GM23248 (cell line): ENCODE measurements at regions not wholly inside any gene's neighbourhood (a gene's known extent, or its start where the extent isn't known, plus 50 kb on each side); places are given as distances from the start of the nearest gene placed in this dataset.

Experiments used
- DNase-seq: peaks from one replicate; pipeline ENCODE4 v3.0.0-alpha.2; 2015
- H2AFZ ChIP-seq: fragments of 200-600 bp; sonication (generic); 2 replicates; pipeline ENCODE4 v1.6.1; 2016; ENCODE audit warnings: antibody characterized with exemption
- H3F3A ChIP-seq: fragments of 200-600 bp; sonication (generic); 2 replicates; pipeline ENCODE4 v1.6.1; 2016; ENCODE audit warnings: mild to moderate bottlenecking, antibody characterized with exemption, mixed run types; ENCODE audit not compliant: insufficient read depth
- H3K27ac ChIP-seq: fragments of 200-600 bp; sonication (generic); 2 replicates; pipeline ENCODE4 v1.5.1; 2016; ENCODE audit warnings: mild to moderate bottlenecking
- H3K27me3 ChIP-seq: fragments of 200-600 bp; sonication (generic); replicated peaks from 2 replicates; pipeline ENCODE4 v1.6.1; 2016; ENCODE audit warnings: mild to moderate bottlenecking; ENCODE audit not compliant: insufficient read depth
- H3K36me3 ChIP-seq: fragments of 200-600 bp; sonication (generic); 2 replicates; pipeline ENCODE4 v1.6.1; 2016; ENCODE audit warnings: low read depth, mild to moderate bottlenecking
- H3K4me1 ChIP-seq: fragments of 200-600 bp; sonication (generic); 2 replicates; pipeline ENCODE4 v1.6.1; 2016; ENCODE audit warnings: mild to moderate bottlenecking; ENCODE audit not compliant: insufficient read depth
- H3K4me2 ChIP-seq: fragments of 200-600 bp; sonication (generic); one replicate; pipeline ENCODE4 v1.6.1; 2016; ENCODE audit warnings: mild to moderate bottlenecking; ENCODE audit not compliant: unreplicated experiment
- H3K4me3 ChIP-seq: fragments of 200-600 bp; sonication (generic); 2 replicates; pipeline ENCODE4 v1.5.1; 2016; ENCODE audit warnings: mild to moderate bottlenecking
- H3K79me2 ChIP-seq: fragments of 200-600 bp; sonication (generic); 2 replicates; pipeline ENCODE4 v1.6.1; 2016; ENCODE audit warnings: mild to moderate bottlenecking; ENCODE audit not compliant: insufficient read depth
- H3K9ac ChIP-seq: fragments of 200-600 bp; sonication (generic); 2 replicates; pipeline ENCODE4 v1.6.1; 2016; ENCODE audit warnings: mild to moderate bottlenecking
- H3K9me2 ChIP-seq: fragments of 200-600 bp; sonication (generic); 2 replicates; pipeline ENCODE4 v1.6.1; 2016; ENCODE audit warnings: mixed run types, mild to moderate bottlenecking, moderate library complexity; ENCODE audit not compliant: insufficient read depth
- H3K9me3 ChIP-seq: fragments of 200-600 bp; sonication (generic); one replicate; pipeline ENCODE4 v1.6.1; 2017; ENCODE audit warnings: low read depth
- H4K20me1 ChIP-seq: fragments of 200-600 bp; sonication (generic); 2 replicates; pipeline ENCODE4 v1.6.0; 2016; ENCODE audit not compliant: insufficient read depth
- EZH2 ChIP-seq: fragments of 200-600 bp; sonication (generic); IDR thresholded peaks from 2 replicates; pipeline ENCODE4 v1.6.1; 2018; ENCODE audit warnings: antibody characterized with exemption, mild to moderate bottlenecking; ENCODE audit not compliant: insufficient read depth, poor library complexity, severe bottlenecking
- EZH2phosphoT487 ChIP-seq: fragments of 200-600 bp; sonication (generic); IDR thresholded peaks from 2 replicates; pipeline ENCODE4 v1.6.1; 2018; ENCODE audit warnings: antibody characterized with exemption, moderate library complexity, mild to moderate bottlenecking, low read depth; ENCODE audit not compliant: insufficient read depth
- WGBS, 2 experiments: methylation state at CpG; one replicate each; pipeline ENCODE4 v1.1.6; 2015 to 2017; ENCODE audit warnings: low lambda C conversion rate in 2 of 2, low coverage in 1 of 2; ENCODE audit errors: missing lambda C conversion rate in 2 of 2; 5-methylcytosine and 5-hydroxymethylcytosine counted together
- in situ Hi-C: fragments of 300-500 bp; cut with MboI; formaldehyde crosslinking; loops from 2 replicates; pipeline ENCODE4 v1.15.0; 2020

DNA sequence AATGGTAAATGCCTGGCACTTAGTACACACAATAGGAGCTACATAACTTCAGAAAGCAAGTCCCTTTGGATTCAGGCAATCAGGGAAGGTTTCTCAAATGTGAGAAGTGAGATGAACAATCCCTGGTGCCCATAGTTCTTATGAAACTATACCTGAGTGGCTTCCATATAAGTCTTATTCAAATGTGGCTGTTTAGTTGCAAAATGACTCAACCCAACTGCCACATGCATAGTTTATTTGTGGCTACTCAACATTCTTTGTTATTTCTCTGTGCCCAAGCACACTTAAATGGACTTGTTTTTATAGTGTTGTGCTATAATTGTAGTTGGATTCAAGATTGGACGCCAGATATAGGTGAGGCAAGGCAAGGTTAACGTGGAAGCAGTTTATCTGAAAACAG, 93.7 kb upstream of the ATXN1 start:
- Histone ChIP-seq H3K4me3 (no peak overlapping the region), H3K4me2 (no peak overlapping the region), H3K9me3 (no peaks in the 10 kb centered on the region), H3K9ac (no peak overlapping the region), H3K27me3 (no peaks in the 10 kb centered on the region), H3K79me2 (no peaks in the 10 kb centered on the region), H3K36me3 (no peaks in the 10 kb centered on the region), H3K9me2 (no peaks in the 10 kb centered on the region), H2AFZ (no peak overlapping the region), H4K20me1 (no peaks in the 10 kb centered on the region), H3K4me1 (peaks cover 4% of the 10 kb centered on the region), H3F3A (no peaks in the 10 kb centered on the region), H3K27ac (no peak overlapping the region)
- in situ Hi-C loops, result no loop called here
- TF ChIP-seq EZH2phosphoT487 (no peak), EZH2 (no peak)
- peak; percentile 33 for DNase-seq
- WGBS, 2 experiments, result 76 to 83% methylated on average over 2 of the region's 2 CpGs

- H3K79me2 ChIP-seq, result no peaks in the 10 kb centered on the region
- DNase-seq, result no peak
- no peaks in the 10 kb centered on the region for H3K27me3 ChIP-seq
- H3K9ac ChIP-seq, result no peak overlapping the region
- WGBS, 2 experiments, result 83 to 85% methylated on average over 6 of the region's 6 CpGs
- no peaks in the 10 kb centered on the region for H4K20me1 ChIP-seq
- no peaks in the 10 kb centered on the region for H3K36me3 ChIP-seq
- peaks cover 9% of the 10 kb centered on the region; the same call in 1 of the 2 replicates for H3F3A ChIP-seq
- H3K4me2 ChIP-seq, result no peak overlapping the region
- H3K9me2 ChIP-seq, result 0 out of 2 replicates have a peak, but pooled peaks cover 3% of the 10 kb centered on the region
- in situ Hi-C loops, result no loop called here
- no peaks in the 10 kb centered on the region for H3K9me3 ChIP-seq
- TF ChIP-seq EZH2phosphoT487 (no peak), EZH2 (no peak)
- H3K27ac ChIP-seq, result no peak overlapping the region
- peaks cover 12% of the 10 kb centered on the region for H3K4me1 ChIP-seq
- no peak overlapping the region for H3K4me3 ChIP-seq
- no peak overlapping the region for H2AFZ ChIP-seq
These were observed 91.4 kb upstream of the ATXN1 start for GRCh38 chr6:16852671-16853070.

GRCh38 chr6:16851758-16852157, 90.5 kb upstream of the ATXN1 start:
- in situ Hi-C loops, result no loop called here
- Histone ChIP-seq H3F3A (peaks cover 9% of the 10 kb centered on the region; the same call in 1 of the 2 replicates), H3K9ac (no peak overlapping the region), H3K9me2 (0 out of 2 replicates have a peak, but pooled peaks cover 3% of the 10 kb centered on the region), H3K27ac (no peak overlapping the region), H3K27me3 (no peaks in the 10 kb centered on the region), H3K4me3 (no peak overlapping the region), H3K4me2 (no peak overlapping the region), H4K20me1 (no peaks in the 10 kb centered on the region), H2AFZ (no peak overlapping the region), H3K79me2 (no peaks in the 10 kb centered on the region), H3K4me1 (peaks cover 12% of the 10 kb centered on the region), H3K36me3 (no peaks in the 10 kb centered on the region), H3K9me3 (no peaks in the 10 kb centered on the region)
- no peak for DNase-seq
- TF ChIP-seq EZH2phosphoT487 (no peak), EZH2 (no peak)
- WGBS, 2 experiments, result 60 to 73% methylated on average over 1 of the region's 1 CpG

DNA sequence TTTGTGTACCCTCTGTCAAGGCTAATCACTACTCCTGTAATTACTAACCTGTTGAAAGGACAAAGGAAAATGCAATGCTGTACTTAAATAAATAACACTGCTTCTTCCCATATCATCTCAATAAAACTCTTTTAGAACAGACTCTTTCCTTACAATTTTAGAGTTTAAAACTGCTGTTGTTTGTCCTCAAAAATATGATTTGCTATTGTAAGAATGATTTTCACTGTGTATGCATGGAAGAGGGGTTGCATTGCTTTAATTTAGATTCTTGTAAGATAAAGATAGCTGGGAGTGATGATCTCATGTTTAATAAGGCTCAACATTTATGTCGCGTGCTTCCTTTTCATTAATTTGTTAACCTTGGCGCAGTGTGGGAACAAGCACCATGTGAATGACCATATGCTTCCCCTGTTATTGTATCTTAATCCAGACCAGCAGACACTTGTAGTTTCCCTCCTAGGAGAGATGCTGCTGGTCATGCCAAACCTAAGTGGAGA, 89.8 kb upstream of the ATXN1 start:
- Histone ChIP-seq H3K9me3 (no peaks in the 10 kb centered on the region), H2AFZ (no peak overlapping the region), H3K4me2 (no peak overlapping the region), H3F3A (peaks cover 9% of the 10 kb centered on the region; the same call in 1 of the 2 replicates), H3K4me1 (peaks cover 9% of the 10 kb centered on the region), H3K27ac (no peak overlapping the region), H4K20me1 (no peaks in the 10 kb centered on the region), H3K4me3 (no peak overlapping the region), H3K79me2 (no peaks in the 10 kb centered on the region), H3K9me2 (0 out of 2 replicates have a peak, but pooled peaks cover 3% of the 10 kb centered on the region), H3K36me3 (no peaks in the 10 kb centered on the region), H3K9ac (no peak overlapping the region), H3K27me3 (no peaks in the 10 kb centered on the region)
- TF ChIP-seq EZH2phosphoT487 (no peak), EZH2 (no peak)
- in situ Hi-C loops, result no loop called here
- no peak for DNase-seq
- 98 to 99% methylated on average over 3 of the region's 3 CpGs for WGBS, 2 experiments

DNA sequence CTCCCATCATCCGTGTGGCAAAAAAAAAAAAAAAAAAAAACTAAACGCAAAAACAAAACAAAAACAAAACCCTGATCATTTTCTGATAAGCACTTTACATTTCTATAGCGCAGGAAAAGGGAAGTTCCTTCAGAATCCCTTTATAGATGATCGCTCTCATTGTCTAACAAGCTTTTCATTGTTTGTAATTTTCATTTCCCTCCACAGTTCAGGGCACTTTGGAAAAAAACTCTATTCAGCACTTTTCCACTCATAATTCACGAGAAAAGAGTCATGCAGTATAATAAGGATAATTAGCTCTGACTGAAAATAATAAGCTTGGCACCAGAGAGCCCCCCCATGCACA, 89.4 kb upstream of the ATXN1 start:
- no peaks in the 10 kb centered on the region for H4K20me1 ChIP-seq
- H3K9me3 ChIP-seq, result no peaks in the 10 kb centered on the region
- H3K27me3 ChIP-seq, result no peaks in the 10 kb centered on the region
- no peak overlapping the region for H3K27ac ChIP-seq
- DNase-seq, result no peak
- H3K9ac ChIP-seq, result no peak overlapping the region
- 81% methylated on average over 5 of the region's 5 CpGs for WGBS, 2 experiments
- H3K36me3 ChIP-seq, result no peaks in the 10 kb centered on the region
- no peak overlapping the region for H2AFZ ChIP-seq
- no peak overlapping the region for H3K4me2 ChIP-seq
- H3K4me3 ChIP-seq, result no peak overlapping the region
- in situ Hi-C loops, result no loop called here
- 0 out of 2 replicates have a peak, but pooled peaks cover 3% of the 10 kb centered on the region for H3K9me2 ChIP-seq
- peaks cover 9% of the 10 kb centered on the region; the same call in 1 of the 2 replicates for H3F3A ChIP-seq
- H3K79me2 ChIP-seq, result no peaks in the 10 kb centered on the region
- peaks cover 8% of the 10 kb centered on the region for H3K4me1 ChIP-seq
- TF ChIP-seq EZH2, result no peak
- no peak for TF ChIP-seq EZH2phosphoT487
